ENCODE measurements at regions not wholly inside any gene's neighbourhood (a gene's known extent, or its start where the extent isn't known, plus 50 kb on each side); places are given as distances from the start of the nearest gene placed in this dataset.

GRCh38 chr3:74897006-74897405 is 282.5 kb upstream of the CNTN3 start:
- TF ChIP-seq POLR2A (IDR thresholded peaks at IDR 0.05; ENCODE audit: low read depth, low read length) = no peak
- TF ChIP-seq CTCF (IDR thresholded peaks at IDR 0.05; ENCODE audit: extremely low read depth in 1 of 2, insufficient read depth in 1 of 2, low read depth in 1 of 2, low read length in 2 of 2) = no peak
- no peak for TF ChIP-seq GATA2 (IDR thresholded peaks at IDR 0.05; ENCODE audit: insufficient read depth, insufficient read length, low read depth, low read length)
- no peak for TF ChIP-seq MYC (IDR thresholded peaks at IDR 0.05; ENCODE audit: low read depth, low read length)
- no peak for TF ChIP-seq POLR2AphosphoS5 (IDR thresholded peaks at IDR 0.05; ENCODE audit: insufficient read depth, low read depth, low read length)
- no peak for TF ChIP-seq JUN (IDR thresholded peaks at IDR 0.05; ENCODE audit: borderline replicate concordance, insufficient read depth, insufficient read length, low read depth)
- TF ChIP-seq EZH2 (IDR thresholded peaks at IDR 0.05; ENCODE audit: borderline replicate concordance, low read depth, low read length, severe bottlenecking) = no peak
- TF ChIP-seq MAX (IDR thresholded peaks at IDR 0.05; ENCODE audit: insufficient read depth, insufficient read length) = no peak
- no peak for TF ChIP-seq FOS (IDR thresholded peaks at IDR 0.05; ENCODE audit: borderline replicate concordance, insufficient read depth, low read length)
